H9 (cell line): ENCODE measurements at regions not wholly inside any gene's neighbourhood (a gene's known extent, or its start where the extent isn't known, plus 50 kb on each side); places are given as distances from the start of the nearest gene placed in this dataset.

Source experiments
- DNase-seq: peaks from one replicate; pipeline ENCODE4 v3.0.0-alpha.2; 2017
- H2AFZ ChIP-seq: one replicate; pipeline ENCODE4 v1.6.1; 2013; ENCODE audit warnings: mild to moderate bottlenecking, low read length, control low read depth, moderate library complexity
- H2AK5ac ChIP-seq: 2 replicates; pipeline ENCODE4 v1.6.1; 2013; ENCODE audit warnings: low read length, control low read depth, mixed read lengths; ENCODE audit not compliant: insufficient read length
- H2BK120ac ChIP-seq: one replicate; pipeline ENCODE4 v1.6.1; 2013; ENCODE audit warnings: low read depth, mild to moderate bottlenecking, low read length, control low read depth, inconsistent platforms; ENCODE audit not compliant: poor library complexity, severe bottlenecking
- H2BK12ac ChIP-seq: 2 replicates; pipeline ENCODE4 v1.6.1; 2013; ENCODE audit warnings: low read length, control low read depth, mixed read lengths, low read depth; ENCODE audit not compliant: insufficient read length
- H2BK15ac ChIP-seq: 2 replicates; pipeline ENCODE4 v1.6.1; 2013; ENCODE audit warnings: low read depth, low read length, control low read depth
- H2BK20ac ChIP-seq: one replicate; pipeline ENCODE4 v1.6.1; 2013; ENCODE audit warnings: low read depth, mild to moderate bottlenecking, low read length, control low read depth, inconsistent platforms; ENCODE audit not compliant: poor library complexity, severe bottlenecking
- H2BK5ac ChIP-seq: 2 replicates; pipeline ENCODE4 v1.6.1; 2013; ENCODE audit warnings: low read length, control low read depth, mixed read lengths; ENCODE audit not compliant: insufficient read length
- H3K14ac ChIP-seq: 2 replicates; pipeline ENCODE4 v1.6.1; 2013; ENCODE audit warnings: low read length, control low read depth; ENCODE audit not compliant: insufficient read depth
- H3K18ac ChIP-seq: 2 replicates; pipeline ENCODE4 v1.6.1; 2013; ENCODE audit warnings: low read depth, mild to moderate bottlenecking, mixed read lengths, low read length, control low read depth; ENCODE audit not compliant: insufficient read length
- H3K23ac ChIP-seq: 2 replicates; pipeline ENCODE4 v1.6.1; 2013; ENCODE audit warnings: low read length, control low read depth, mixed read lengths, low read depth; ENCODE audit not compliant: insufficient read length
- H3K23me2 ChIP-seq: 2 replicates; pipeline ENCODE4 v1.6.1; 2013; ENCODE audit warnings: low read depth, mild to moderate bottlenecking, mixed read lengths, low read length, control low read depth; ENCODE audit not compliant: insufficient read length, poor library complexity, severe bottlenecking
- H3K27ac ChIP-seq: 2 replicates; pipeline ENCODE4 v1.5.1; 2013; ENCODE audit warnings: low read length, control low read depth, mixed read lengths, low read depth; ENCODE audit not compliant: insufficient read length
- H3K27me3 ChIP-seq: 2 replicates; pipeline ENCODE4 v1.6.1; 2013; ENCODE audit warnings: low read length, control low read depth, inconsistent platforms; ENCODE audit not compliant: insufficient read depth
- H3K4ac ChIP-seq: 2 replicates; pipeline ENCODE4 v1.6.1; 2013; ENCODE audit warnings: low read depth, mild to moderate bottlenecking, control low read depth, inconsistent platforms, low read length, moderate library complexity
- H3K4me1 ChIP-seq: 2 replicates; pipeline ENCODE4 v1.6.1; 2013; ENCODE audit warnings: low read length, control low read depth, inconsistent platforms; ENCODE audit not compliant: insufficient read depth
- H3K4me2 ChIP-seq: 2 replicates; pipeline ENCODE4 v1.6.1; 2013; ENCODE audit warnings: low read length, control low read depth, mixed read lengths; ENCODE audit not compliant: insufficient read length, insufficient read depth
- H3K56ac ChIP-seq: 2 replicates; pipeline ENCODE4 v1.6.1; 2013; ENCODE audit warnings: low read depth, mild to moderate bottlenecking, mixed read lengths, low read length, control low read depth; ENCODE audit not compliant: insufficient read length
- H3K79me1 ChIP-seq: 2 replicates; pipeline ENCODE4 v1.6.1; 2013; ENCODE audit warnings: low read depth, mild to moderate bottlenecking, moderate library complexity, low read length, control low read depth, inconsistent platforms; ENCODE audit not compliant: insufficient read depth, poor library complexity, severe bottlenecking
- H3K79me2 ChIP-seq: 2 replicates; pipeline ENCODE4 v1.6.1; 2013; ENCODE audit warnings: low read length, control low read depth, inconsistent platforms; ENCODE audit not compliant: insufficient read depth
- H3K9ac ChIP-seq: 2 replicates; pipeline ENCODE4 v1.6.1; 2013; ENCODE audit warnings: low read length, control low read depth, mixed read lengths; ENCODE audit not compliant: insufficient read length; ENCODE audit errors: extremely low read depth
- H3K9me3 ChIP-seq: one replicate; pipeline ENCODE4 v1.6.1; 2013; ENCODE audit warnings: low read depth, low read length, inconsistent platforms; ENCODE audit not compliant: control insufficient read depth
- H3T11ph ChIP-seq: one replicate; pipeline ENCODE4 v1.6.1; 2013; ENCODE audit warnings: mild to moderate bottlenecking, low read length, control low read depth, inconsistent platforms
- H4K20me1 ChIP-seq: one replicate; pipeline ENCODE4 v1.6.1; 2013; ENCODE audit not compliant: control insufficient read depth, insufficient read length, insufficient read depth
- H4K5ac ChIP-seq: 2 replicates; pipeline ENCODE4 v1.6.1; 2013; ENCODE audit warnings: low read depth, mild to moderate bottlenecking, mixed read lengths, low read length, control low read depth; ENCODE audit not compliant: insufficient read length
- H4K8ac ChIP-seq: replicated peaks from 2 replicates; pipeline ENCODE4 v1.6.1; 2013; ENCODE audit warnings: low read length, control low read depth, mixed read lengths, low read depth; ENCODE audit not compliant: insufficient read length
- H4K91ac ChIP-seq: 2 replicates; pipeline ENCODE4 v1.6.1; 2013; ENCODE audit warnings: low read depth, mild to moderate bottlenecking, moderate library complexity, mixed read lengths, low read length, control low read depth; ENCODE audit not compliant: insufficient read length
- H3K27ac Mint-ChIP-seq, 3 experiments: 2 replicates in 2 of 3; 3 replicates in 1 of 3; pipeline ENCODE4 v1.8.0; 2020 to 2021; ENCODE audit warnings: mixed read lengths in 3 of 3, mild to moderate bottlenecking in 1 of 3, moderate library complexity in 1 of 3
- H3K27me3 Mint-ChIP-seq: 2 replicates; pipeline ENCODE4 v1.8.0; 2021; ENCODE audit warnings: low read depth, mild to moderate bottlenecking, moderate library complexity, mixed read lengths
- H3K36me3 Mint-ChIP-seq, 3 experiments: 2 replicates in 2 of 3; 3 replicates in 1 of 3; pipeline ENCODE4 v1.8.0; 2020 to 2021; ENCODE audit warnings: low read depth in 3 of 3, mixed read lengths in 3 of 3; ENCODE audit not compliant: insufficient read depth in 1 of 3
- H3K4me1 Mint-ChIP-seq, 2 experiments: 2 replicates each; pipeline ENCODE4 v1.8.0; 2020; ENCODE audit warnings: mixed read lengths in 2 of 2
- H3K4me3 Mint-ChIP-seq, 2 experiments: 2 replicates in 1 of 2; 3 replicates in 1 of 2; pipeline ENCODE4 v1.8.0; 2020 to 2021; ENCODE audit warnings: mild to moderate bottlenecking in 2 of 2, mixed read lengths in 2 of 2, moderate library complexity in 1 of 2
- H3K9me3 Mint-ChIP-seq, 2 experiments: 2 replicates in 1 of 2; 3 replicates in 1 of 2; pipeline ENCODE4 v1.8.0; 2020; ENCODE audit warnings: mild to moderate bottlenecking in 2 of 2, mixed read lengths in 2 of 2, moderate library complexity in 1 of 2
- CTCF ChIP-seq: fragments of 200-600 bp; sonication (generic); conservative IDR thresholded peaks from 3 replicates; pipeline ENCODE4 v1.8.0; 2021; ENCODE audit warnings: antibody characterized with exemption, mild to moderate bottlenecking
- WGBS: extraction: QIAGEN DNeasy Blood & Tissue Kit; methylation state at CpG from one replicate; pipeline ENCODE4 v1.1.7; 2013; ENCODE audit warnings: missing lambda C conversion rate, low lambda C conversion rate, mixed read lengths; ENCODE audit not compliant: insufficient read length; ENCODE audit errors: extremely low coverage; 5-methylcytosine and 5-hydroxymethylcytosine counted together

GRCh38 chr9:96050048-96050860, 174.8 kb downstream of the ERCC6L2 start:
- Mint-ChIP-seq H3K4me1 (peaks cover 32 to 51% of the 10 kb centered on the region in 2 experiments), H3K4me3 (no peak overlapping the region), H3K27me3 (peaks cover 29% of the 10 kb centered on the region), H3K27ac (peak overlapping the region in 1 of 3 experiments; percentile 76; a peak in 2 of 7 replicates), H3K36me3 (peaks cover 0 to 5% (median 3%) of the 10 kb centered on the region in 3 experiments; a peak in 6 of 7 replicates), H3K9me3 (peaks cover 5 to 11% of the 10 kb centered on the region in 2 experiments; a peak in 4 of 5 replicates)
- Histone ChIP-seq H3K14ac (no peak overlapping the region; the same call in 1 of the 2 replicates), H2BK120ac (no peak overlapping the region), H3K56ac (no peak overlapping the region), H3K18ac (no peak overlapping the region), H4K91ac (no peak overlapping the region), H2BK12ac (no peak overlapping the region), H3K23ac (no peak overlapping the region), H3T11ph (no peak overlapping the region), H3K9me3 (no peaks in the 10 kb centered on the region), H3K4me2 (no peak overlapping the region), H4K20me1 (no peaks in the 10 kb centered on the region), H3K9ac (no peak overlapping the region), H4K5ac (no peak overlapping the region), H2BK20ac (no peak overlapping the region), H4K8ac (no peak overlapping the region), H2BK5ac (no peak overlapping the region), H3K27ac (no peak overlapping the region), H3K4ac (no peak overlapping the region), H3K4me1 (peaks cover 7% of the 10 kb centered on the region; the same call in 1 of the 2 replicates), H2BK15ac (no peak overlapping the region), H2AK5ac (no peak overlapping the region), H3K27me3 (no peaks in the 10 kb centered on the region), H3K23me2 (no peaks in the 10 kb centered on the region), H2AFZ (no peak overlapping the region), H3K79me2 (no peaks in the 10 kb centered on the region), H3K79me1 (no peaks in the 10 kb centered on the region)
- TF ChIP-seq CTCF: no peak
- DNase-seq: no peak
- no CpG with 5 or more reads among the region's 30 CpGs for WGBS
